DOHH2 (cell line): ENCODE measurements at regions not wholly inside any gene's neighbourhood (a gene's known extent, or its start where the extent isn't known, plus 50 kb on each side); places are given as distances from the start of the nearest gene placed in this dataset.

Experiments
- EZH2phosphoT487 ChIP-seq: fragments of 200-600 bp; sonication (generic); IDR thresholded peaks from 2 replicates; pipeline ENCODE4 v1.6.1; 2017; ENCODE audit warnings: borderline replicate concordance, mild to moderate bottlenecking, antibody characterized with exemption, low read length, moderate library complexity, mixed read lengths
- TF ChIP-seq, protein P1 (sequence below): fragments of 200-600 bp; sonication (generic); IDR thresholded peaks from one replicate; pipeline ENCODE4 v1.5.1; 2014; ENCODE audit warnings: antibody characterized with exemption, mild to moderate bottlenecking, low read depth, low read length; ENCODE audit not compliant: poor library complexity, severe bottlenecking

DNA sequence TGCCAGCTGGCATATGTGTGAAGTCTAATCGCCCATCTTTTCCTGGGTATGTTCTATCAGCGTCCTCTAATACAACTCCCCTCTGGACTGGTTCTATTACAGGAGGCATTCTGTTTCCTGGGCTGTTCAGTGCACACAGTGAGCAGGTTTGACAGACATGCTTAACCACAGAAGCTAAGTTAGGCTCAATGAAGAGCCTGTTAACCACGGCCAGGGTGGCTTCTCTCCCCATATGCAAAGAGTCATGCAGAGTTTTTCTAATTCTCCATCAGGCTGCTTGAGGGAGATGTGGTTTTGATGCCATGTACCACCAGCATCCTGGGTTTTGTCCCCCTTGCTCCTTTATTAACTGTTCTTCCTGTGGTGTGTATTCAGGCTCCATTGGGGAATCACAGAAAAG, 57.2 kb upstream of the ALOX12 start:
- TF ChIP-seq, protein P1, sequence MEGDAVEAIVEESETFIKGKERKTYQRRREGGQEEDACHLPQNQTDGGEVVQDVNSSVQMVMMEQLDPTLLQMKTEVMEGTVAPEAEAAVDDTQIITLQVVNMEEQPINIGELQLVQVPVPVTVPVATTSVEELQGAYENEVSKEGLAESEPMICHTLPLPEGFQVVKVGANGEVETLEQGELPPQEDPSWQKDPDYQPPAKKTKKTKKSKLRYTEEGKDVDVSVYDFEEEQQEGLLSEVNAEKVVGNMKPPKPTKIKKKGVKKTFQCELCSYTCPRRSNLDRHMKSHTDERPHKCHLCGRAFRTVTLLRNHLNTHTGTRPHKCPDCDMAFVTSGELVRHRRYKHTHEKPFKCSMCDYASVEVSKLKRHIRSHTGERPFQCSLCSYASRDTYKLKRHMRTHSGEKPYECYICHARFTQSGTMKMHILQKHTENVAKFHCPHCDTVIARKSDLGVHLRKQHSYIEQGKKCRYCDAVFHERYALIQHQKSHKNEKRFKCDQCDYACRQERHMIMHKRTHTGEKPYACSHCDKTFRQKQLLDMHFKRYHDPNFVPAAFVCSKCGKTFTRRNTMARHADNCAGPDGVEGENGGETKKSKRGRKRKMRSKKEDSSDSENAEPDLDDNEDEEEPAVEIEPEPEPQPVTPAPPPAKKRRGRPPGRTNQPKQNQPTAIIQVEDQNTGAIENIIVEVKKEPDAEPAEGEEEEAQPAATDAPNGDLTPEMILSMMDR = no peak
- TF ChIP-seq EZH2phosphoT487 = no peak
